Tibial artery (tissue), 4 donors: ENCODE measurements at regions not wholly inside any gene's neighbourhood (a gene's known extent, or its start where the extent isn't known, plus 50 kb on each side); places are given as distances from the start of the nearest gene placed in this dataset.

Source experiments
- DNase-seq, 2 donors: peaks; one replicate each; pipeline ENCODE4 v3.0.0-alpha.2; 2019
- H3K27ac ChIP-seq, 2 donors: fragments of 200-600 bp; sonication (generic) in 1 of 2; 1 replicate in 1 of 2; 2 replicates in 1 of 2; pipeline ENCODE4 v1.5.1; 2018 to 2019; ENCODE audit warnings: mild to moderate bottlenecking in 1 of 2
- H3K27me3 ChIP-seq, 2 donors: fragments of 200-600 bp; sonication (generic) in 1 of 2; one replicate each; pipeline versions ENCODE4 v1.5.1 to v1.6.0; 2016 to 2019
- H3K36me3 ChIP-seq, 3 donors: fragments of 200-600 bp; sonication (generic) in 2 of 3; one replicate each; pipeline ENCODE4 v1.5.1; 2016 to 2019; ENCODE audit warnings: mild to moderate bottlenecking in 2 of 3
- H3K4me1 ChIP-seq, 4 donors: fragments of 200-600 bp; sonication (generic) in 2 of 4; 1 replicate in 3 of 4; 2 replicates in 1 of 4; pipeline ENCODE4 v1.5.1; 2016 to 2019
- H3K4me3 ChIP-seq, 2 donors: fragments of 200-600 bp; sonication (generic) in 1 of 2; 1 replicate in 1 of 2; 2 replicates in 1 of 2; pipeline ENCODE4 v1.5.1; 2018 to 2019; ENCODE audit warnings: mild to moderate bottlenecking in 2 of 2
- H3K9me3 ChIP-seq, 3 donors: fragments of 200-600 bp; sonication (generic) in 1 of 3; one replicate each; pipeline ENCODE4 v1.5.1; 2016 to 2019
- intact Hi-C: fragments of 100-400 bp; cut with DNase I; formaldehyde crosslinking; loops from one replicate; pipeline ENCODE4 v1.15.0; 2023; ENCODE audit warnings: low total_unique reads
- TF ChIP-seq, protein P1 (sequence below), 2 experiments: fragments of 200-600 bp in 1 of 2; fragments of 450-650 bp in 1 of 2; IDR thresholded peaks; one replicate each; pipeline ENCODE4 v1.5.1; 2017 to 2019; ENCODE audit warnings: antibody characterized with exemption in 2 of 2, mild to moderate bottlenecking in 1 of 2, moderate library complexity in 1 of 2

DNA sequence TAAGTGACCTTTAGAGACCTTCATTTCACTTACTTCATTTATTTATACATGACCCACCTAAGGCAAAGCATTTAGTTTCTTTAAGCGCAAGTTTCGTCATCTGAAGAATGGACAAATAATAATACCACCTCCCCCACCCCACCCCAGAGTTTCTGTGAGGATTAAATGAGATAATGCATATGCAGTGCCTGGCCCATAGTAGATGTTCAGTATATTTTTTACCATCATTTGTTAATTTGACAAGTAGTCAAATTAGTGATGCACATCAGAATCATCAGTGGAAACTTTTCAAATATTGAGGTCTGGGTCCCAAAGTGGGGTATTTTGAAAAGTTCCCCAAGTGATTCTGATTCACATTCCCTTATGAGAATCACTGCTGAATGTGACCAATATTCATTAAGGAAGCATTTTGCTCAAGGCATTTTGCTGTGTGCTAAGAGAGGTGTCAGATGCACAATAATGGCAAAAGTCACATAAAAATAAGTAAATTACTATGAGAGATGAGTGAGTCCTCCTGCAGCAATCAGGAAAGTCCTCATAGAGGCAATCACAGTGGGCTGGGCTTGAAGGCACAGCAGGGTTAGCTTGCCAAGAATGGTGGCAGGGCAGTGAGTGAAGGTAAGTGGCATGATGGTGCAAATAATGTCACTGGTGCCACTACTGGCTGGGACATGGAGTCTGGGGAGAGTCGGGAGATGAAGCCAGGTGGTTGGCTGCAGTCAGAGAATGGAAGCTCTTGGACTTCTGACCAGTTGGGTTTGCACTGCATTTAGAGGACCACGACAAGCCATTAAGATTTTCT, 244.1 kb downstream of the PTEN start:
- H3K4me3 ChIP-seq = no peak overlapping the region
- intact Hi-C loops = no loop called here
- H3K36me3 ChIP-seq = no peaks in the 10 kb centered on the region
- DNase-seq = no peak
- no peaks in the 10 kb centered on the region for H3K9me3 ChIP-seq
- no peaks in the 10 kb centered on the region for H3K27me3 ChIP-seq
- H3K4me1 ChIP-seq = peaks cover 0 to 14% (median 3%) of the 10 kb centered on the region in 4 donors
- no peak overlapping the region for H3K27ac ChIP-seq
- TF ChIP-seq, protein P1, sequence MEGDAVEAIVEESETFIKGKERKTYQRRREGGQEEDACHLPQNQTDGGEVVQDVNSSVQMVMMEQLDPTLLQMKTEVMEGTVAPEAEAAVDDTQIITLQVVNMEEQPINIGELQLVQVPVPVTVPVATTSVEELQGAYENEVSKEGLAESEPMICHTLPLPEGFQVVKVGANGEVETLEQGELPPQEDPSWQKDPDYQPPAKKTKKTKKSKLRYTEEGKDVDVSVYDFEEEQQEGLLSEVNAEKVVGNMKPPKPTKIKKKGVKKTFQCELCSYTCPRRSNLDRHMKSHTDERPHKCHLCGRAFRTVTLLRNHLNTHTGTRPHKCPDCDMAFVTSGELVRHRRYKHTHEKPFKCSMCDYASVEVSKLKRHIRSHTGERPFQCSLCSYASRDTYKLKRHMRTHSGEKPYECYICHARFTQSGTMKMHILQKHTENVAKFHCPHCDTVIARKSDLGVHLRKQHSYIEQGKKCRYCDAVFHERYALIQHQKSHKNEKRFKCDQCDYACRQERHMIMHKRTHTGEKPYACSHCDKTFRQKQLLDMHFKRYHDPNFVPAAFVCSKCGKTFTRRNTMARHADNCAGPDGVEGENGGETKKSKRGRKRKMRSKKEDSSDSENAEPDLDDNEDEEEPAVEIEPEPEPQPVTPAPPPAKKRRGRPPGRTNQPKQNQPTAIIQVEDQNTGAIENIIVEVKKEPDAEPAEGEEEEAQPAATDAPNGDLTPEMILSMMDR (IDR thresholded peaks at IDR 0.05) = no peak

DNA sequence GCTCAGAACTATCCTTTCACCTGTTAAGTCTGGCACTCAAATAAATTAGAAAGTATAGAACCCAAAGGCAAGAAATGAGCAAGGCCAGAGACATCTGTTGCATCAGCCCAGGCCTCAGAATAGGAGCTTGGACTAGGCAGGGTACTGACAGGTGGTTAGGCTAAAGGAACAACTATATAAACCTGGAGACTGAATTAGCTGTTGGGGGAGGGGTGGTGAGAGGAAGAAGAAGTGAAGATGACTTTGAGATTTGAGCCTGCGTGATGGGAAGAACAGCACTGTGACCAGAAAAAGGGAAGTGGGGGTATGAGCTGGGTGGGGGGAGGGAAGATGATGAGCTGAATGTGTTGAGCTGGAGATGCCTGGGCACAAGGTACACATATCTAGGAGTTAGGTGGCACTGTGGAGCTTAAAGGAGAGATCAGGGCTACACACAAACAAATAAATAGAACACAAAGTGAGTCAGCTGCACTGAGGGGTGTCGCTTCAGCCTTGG, 244.7 kb downstream of the PTEN start:
- H3K27ac ChIP-seq = no peak overlapping the region

DNA sequence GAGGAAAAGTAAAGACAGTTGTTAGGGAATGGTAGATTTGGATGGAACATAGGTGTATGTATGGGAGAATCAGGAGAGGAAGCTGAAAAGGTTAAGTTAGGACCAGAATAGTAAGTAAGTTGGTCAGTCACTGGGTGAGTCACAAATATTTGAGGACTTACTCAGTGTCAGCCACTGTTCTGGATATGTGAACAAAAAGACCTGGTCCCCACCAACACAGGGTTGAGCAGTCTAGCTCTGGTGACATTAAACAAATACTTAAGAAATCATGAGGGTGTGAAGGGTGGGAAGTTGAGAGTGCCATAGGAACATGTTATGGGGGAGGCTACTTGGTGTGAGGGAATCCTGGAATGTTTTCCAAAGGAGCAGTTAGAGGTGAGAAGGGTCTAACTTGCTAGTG, 246.9 kb downstream of the PTEN start:
- Histone ChIP-seq H3K27me3 (no peaks in the 10 kb centered on the region), H3K9me3 (no peaks in the 10 kb centered on the region), H3K4me3 (no peak overlapping the region), H3K27ac (peak overlapping the region; percentile 51 to 63), H3K4me1 (peaks cover 0 to 24% (median 7%) of the 10 kb centered on the region in 4 donors), H3K36me3 (no peaks in the 10 kb centered on the region)
- intact Hi-C loops = loop anchor here (5.0 to 10.0 kb wide), 3 partner anchors 68 to 444 kb away; partner anchors contain the start of genes KLLN and PTEN
- DNase-seq = no peak
- TF ChIP-seq, protein P1 (IDR thresholded peaks at IDR 0.05) = no peak

More for the DNA sequence above, 244.7 kb downstream of the PTEN start:
- no peak for DNase-seq
- Histone ChIP-seq H3K4me3 (no peak overlapping the region), H3K9me3 (no peaks in the 10 kb centered on the region), H3K27me3 (no peaks in the 10 kb centered on the region), H3K36me3 (no peaks in the 10 kb centered on the region), H3K4me1 (peaks cover 0 to 14% (median 3%) of the 10 kb centered on the region in 4 donors)
- TF ChIP-seq, protein P1 (IDR thresholded peaks at IDR 0.05) = no peak
- intact Hi-C loops = no loop called here

DNA sequence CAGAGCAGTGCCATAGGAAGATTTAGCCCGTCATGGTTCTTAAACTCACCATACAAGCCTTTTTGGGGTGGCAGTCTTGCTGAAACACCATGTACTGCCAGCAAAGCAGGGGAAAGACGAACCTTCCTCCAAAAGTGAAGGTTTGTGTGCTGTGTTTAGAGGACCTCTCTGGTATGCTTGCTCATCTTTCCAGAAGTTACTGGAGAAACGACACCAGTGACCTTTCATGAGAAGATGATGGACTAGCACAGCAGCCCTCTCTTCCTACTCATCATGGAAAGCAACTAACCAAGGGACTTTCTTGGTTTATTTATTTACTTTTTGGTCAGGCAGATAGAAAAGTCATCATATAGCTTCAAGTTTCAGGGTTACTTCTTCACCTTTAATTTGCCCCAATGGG, 247.4 kb downstream of the PTEN start:
- intact Hi-C loops = loop anchor here (5.0 to 10.0 kb wide), 3 partner anchors 69 to 444 kb away; partner anchors contain the start of genes KLLN and PTEN
- no peaks in the 10 kb centered on the region for H3K36me3 ChIP-seq
- peaks cover 0 to 24% (median 7%) of the 10 kb centered on the region in 4 donors for H3K4me1 ChIP-seq
- peak overlapping the region; percentile 51 to 63 for H3K27ac ChIP-seq
- DNase-seq = no peak
- TF ChIP-seq, protein P1 (IDR thresholded peaks at IDR 0.05) = no peak
- H3K27me3 ChIP-seq = no peaks in the 10 kb centered on the region
- no peak overlapping the region for H3K4me3 ChIP-seq
- H3K9me3 ChIP-seq = no peaks in the 10 kb centered on the region

DNA sequence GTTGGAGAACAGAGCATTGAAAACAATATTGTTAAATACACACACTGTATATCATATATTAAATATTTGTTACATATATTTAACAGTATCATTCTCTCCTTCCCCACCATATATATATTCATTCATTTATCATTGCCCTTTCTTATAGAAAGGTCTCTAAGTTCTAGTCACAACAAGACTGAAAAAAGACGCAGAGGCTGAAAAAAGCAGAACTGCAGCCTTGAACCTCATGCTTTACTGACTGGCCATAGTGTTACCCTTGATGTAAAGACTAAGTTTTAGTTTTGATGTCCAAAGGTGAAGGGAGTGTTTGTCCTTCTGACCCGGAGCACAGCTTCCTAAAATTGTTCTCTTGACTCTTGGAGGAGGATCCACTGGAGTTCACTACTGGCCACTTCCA, 247.9 kb downstream of the PTEN start:
- no peak overlapping the region for H3K4me3 ChIP-seq
- TF ChIP-seq, protein P1 (IDR thresholded peaks at IDR 0.05) = no peak
- H3K27ac ChIP-seq = no peak overlapping the region
- H3K27me3 ChIP-seq = no peaks in the 10 kb centered on the region
- no peak for DNase-seq
- no peaks in the 10 kb centered on the region for H3K9me3 ChIP-seq
- H3K4me1 ChIP-seq = peaks cover 0 to 24% (median 7%) of the 10 kb centered on the region in 4 donors
- no peaks in the 10 kb centered on the region for H3K36me3 ChIP-seq
- intact Hi-C loops = loop anchor here (5.0 to 10.0 kb wide), 3 partner anchors 69 to 444 kb away; partner anchors contain the start of genes KLLN and PTEN
